Activated T-cell treated with anti-CD3 and anti-CD28 coated beads, Interleukin-2, amount 50 U/mL, for 48 hours (primary cell): ENCODE measurements at regions not wholly inside any gene's neighbourhood (a gene's known extent, or its start where the extent isn't known, plus 50 kb on each side); places are given as distances from the start of the nearest gene placed in this dataset.
"Not testable (repeated sequence)": the region's sequence is repeated elsewhere in the genome, so short reads cannot be mapped to it uniquely, and the experiment has no call there.

Experiments
- DNase-seq, 2 experiments: peaks; one replicate each; pipeline ENCODE4 v3.0.0-alpha.2; 2020

DNA sequence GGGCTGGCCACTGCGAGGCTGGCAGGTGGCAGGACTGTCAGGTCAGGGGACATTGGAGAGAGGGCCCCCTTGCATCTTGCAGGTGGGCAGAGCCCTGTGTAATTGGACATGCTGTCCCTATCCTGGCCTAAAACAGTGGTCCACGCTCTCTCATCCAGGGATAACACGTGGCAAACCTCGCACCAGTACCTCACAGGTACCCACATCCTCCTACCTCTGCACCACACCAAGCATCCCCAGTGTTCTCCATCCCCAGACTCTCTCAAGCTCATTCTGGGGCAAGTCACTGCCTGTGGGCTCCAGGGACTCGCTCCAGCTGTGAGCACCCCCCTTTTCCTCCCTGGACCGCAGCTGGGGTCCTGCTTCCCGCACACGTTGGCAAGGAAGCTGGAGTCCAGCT is 212.3 kb upstream of the LRRC61 start:
- not testable (repeated sequence) for DNase-seq

DNA sequence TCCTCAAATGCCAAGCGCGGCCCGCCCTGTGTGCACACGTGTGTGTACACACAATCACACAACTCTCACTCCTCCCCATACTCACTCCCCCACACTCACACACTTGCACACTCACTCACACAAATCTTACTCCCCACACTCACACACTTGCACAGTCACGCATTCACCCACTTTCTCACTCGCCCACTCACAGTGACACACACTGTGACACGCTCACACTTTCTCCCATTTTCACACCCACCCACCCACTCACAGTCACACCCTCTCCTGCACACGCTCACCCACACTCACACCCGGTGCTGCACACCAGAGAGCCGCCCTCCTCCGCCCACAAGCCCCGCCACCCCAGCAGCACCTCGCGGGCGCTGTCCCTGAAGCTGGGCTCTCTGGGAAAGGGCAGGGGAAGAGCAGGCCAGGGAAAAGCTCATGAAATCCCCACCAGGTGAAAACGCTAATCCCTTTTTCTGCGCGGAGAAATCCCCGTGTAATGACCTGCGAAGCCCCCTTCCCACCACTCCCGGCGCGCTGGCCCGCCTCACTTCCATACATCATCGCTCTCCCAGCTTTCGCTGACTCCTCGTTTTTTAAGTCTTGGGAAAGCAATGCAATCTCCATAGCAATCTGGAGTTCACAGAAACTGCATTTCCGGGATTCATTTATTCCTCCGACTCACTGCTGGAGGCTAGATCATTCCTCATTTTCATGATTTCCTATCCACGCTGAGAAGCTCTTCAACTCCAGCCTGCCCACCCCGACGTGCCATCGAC is 211.6 kb upstream of the LRRC61 start:
- DNase-seq: not testable (repeated sequence)

DNA sequence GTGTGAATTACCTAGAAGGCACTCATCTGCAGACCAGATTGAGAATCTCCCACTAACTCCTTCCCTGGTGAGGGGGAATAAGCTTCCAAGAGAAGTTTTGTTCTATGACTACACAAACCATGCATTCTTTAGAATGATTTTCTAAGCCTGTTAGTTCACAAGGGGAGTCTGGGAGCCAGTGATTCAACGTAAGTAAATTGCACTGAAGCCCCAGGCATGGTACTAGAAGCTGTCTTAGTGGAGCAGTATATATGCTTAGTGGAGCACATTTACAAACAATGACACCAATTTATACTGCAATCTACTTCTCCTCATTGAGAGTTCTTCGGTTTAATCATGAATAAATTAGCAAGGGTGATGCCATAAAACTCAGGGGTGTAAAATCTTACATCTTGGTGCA is 209.9 kb upstream of the LRRC61 start:
- DNase-seq: not testable (repeated sequence)

DNA sequence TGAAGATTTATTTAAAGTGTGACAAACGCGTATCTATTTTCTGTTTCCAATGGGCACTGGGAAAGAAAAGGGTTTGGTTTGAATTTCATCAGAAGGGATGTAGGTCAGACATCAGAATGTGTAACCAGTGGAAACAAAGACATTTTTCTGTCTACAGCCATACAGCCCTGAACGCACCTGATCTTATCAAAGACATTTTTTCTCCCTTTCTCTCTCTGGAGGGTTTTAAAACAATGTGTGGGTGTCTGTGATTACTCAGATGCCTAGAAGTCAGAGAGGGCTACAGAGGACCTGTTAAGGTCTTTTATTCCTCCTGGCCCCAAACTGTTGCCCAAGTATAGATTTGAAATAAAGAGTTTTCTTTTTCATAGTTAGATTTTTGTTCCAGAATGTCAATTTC is 208.6 kb upstream of the LRRC61 start:
- not testable (repeated sequence) for DNase-seq

DNA sequence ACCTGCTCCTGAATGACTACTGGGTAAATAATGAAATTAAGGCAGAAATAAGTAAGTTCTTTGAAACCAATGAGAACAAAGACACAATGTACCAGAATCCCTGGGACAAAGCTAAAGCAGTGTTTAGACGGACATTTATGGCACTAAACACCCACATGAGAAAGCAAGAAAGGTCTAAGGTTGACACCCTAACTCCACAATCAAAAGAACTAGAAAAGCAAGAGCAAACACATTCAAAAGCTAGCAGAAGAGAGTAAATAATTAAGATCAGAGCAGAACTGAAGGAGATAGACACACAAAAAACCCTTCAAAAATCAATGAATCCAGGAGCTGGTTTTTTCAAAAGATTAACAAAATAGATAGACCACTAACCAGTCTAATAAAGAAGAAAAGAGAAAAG is 203.2 kb upstream of the LRRC61 start:
- not testable (repeated sequence) for DNase-seq

DNA sequence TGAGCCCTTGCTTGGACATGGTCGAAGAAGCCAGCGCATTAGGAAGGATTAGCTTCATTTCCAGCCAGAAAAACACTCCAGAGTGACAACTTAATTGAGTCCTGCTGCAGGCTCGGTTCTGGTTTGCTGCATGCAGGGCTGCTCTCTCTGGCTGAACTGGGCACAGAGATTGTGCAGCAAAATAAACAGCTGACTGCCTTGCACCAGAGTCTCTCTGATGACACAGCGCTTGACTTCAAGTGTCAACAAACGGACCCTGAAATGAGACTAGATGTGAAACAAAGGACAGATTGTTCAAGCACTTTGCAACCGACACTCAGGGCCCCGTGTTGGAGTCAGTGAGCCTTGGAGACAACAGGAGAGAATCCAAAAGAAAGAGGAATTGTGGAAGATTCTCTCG is 197.3 kb upstream of the LRRC61 start:
- DNase-seq: not testable (repeated sequence)

DNA sequence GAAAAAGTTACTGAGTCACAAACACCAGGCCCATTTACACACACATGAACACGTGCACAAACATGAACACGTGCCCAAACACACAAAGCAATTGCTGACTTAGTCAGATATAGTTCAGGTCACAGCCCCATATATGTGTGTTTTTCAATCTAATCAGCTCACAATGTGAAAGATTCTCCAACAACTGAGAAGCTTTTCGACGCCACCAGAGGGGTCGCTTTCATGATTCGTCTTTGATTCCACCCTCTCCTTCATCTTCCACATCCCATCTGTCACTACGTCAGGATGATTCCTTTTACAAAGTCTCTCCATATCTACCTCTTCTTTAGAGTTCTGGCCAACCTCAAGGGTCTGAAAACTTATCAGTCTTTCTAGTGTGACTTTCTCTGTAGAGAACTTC is 188.7 kb upstream of the LRRC61 start:
- DNase-seq: not testable (repeated sequence)

DNA sequence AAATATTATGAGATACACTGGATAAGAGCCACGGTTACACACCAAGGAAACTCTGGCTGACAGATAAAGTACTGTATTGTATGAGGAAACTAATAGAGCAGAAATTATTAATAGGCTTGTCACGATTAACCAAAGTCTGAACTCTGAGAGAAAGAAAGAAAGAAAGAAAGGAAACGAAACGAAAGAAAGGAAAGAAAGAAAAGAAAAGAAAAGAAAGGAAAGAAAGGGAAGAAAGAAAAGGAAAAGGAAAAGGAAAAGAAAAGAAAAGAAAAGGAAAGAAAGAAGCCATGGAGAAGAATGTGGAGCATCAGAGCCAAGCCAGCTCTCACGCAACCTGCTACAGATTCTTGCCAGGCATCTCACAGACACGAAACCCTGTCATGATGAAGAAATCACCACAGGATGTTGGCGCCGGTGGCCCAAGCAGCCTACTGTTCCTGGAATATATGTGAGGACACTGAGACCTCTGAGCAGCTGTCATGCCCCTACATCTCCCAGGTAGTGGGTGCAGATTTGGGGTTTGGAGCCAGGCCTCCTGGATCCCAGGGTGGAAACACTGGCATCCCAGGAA is 187.4 kb upstream of the LRRC61 start:
- DNase-seq: not testable (repeated sequence)

DNA sequence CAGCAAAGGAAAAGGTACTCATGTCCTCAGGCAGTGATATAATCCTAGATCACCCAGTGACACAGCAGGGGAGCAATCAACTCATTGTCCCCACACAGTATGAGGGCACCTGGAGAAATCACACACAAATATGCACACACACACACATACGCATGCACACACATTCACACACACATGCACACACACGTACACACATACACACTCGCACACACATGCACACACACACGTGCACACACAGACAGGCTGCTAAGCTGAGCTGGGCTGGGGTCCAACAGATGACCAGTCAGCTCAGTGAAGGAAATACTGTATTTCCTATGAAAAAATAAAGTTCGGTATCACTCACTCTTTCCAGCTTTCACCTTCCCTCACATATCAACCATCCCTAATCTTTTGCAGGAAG is 183.3 kb upstream of the LRRC61 start:
- DNase-seq: not testable (repeated sequence)

DNA sequence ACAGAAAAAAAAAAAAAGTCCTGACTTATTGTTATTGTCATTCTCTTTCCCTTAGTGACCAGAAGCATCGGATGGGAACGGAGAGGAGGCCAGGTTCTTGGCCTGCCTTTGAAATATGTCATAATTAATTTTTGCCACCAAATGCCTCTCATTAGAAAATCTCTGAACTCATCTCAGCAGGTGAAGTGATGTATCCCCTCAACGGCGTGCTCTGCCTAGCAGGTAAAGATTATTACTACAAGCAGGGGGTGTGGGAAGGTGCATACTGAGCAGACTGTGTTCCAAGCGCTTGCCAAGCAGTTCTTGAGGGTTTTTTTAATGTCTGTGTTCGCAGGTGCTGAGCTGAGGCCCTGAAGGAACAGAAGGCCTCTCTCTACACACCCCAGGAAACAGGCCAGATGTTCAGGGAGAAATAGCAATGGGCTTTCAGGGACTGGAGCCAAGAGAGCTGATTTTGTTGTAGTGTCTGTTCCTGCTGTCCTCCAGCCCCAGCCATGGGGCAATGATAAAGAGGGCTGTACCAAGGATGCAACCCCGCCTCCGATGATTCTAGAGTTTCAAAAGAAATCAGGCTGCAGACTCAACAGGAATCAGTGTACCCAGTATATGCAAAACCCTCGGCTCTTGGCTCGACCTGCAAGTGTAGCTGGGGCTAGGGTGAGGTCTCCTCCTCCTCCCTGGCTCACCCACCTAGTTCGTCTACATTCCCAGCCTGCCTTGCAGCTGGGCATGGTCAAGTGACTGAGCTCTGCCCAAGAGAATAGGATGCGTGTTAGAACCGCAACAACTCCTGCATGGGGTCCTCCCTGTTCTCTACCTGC is 181.4 kb upstream of the LRRC61 start:
- not testable (repeated sequence) for DNase-seq

DNA sequence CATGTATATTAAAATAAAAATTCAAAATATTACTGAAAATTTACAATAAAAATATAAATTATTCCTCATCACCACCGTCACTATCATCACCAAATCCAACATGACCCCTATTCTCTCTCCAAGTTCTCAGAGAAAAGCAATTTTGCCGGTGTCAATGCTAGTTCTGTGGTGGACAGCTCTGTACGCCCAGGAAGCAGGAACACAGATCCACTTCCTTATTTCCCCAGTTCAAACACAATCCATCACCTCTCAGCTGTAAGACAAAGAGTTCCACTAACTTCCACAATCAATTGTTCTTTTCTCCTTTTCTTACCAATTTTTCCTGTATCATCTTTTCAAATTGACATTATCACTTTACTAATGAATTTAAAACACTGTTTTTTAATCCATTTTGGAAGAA is 177.0 kb upstream of the LRRC61 start:
- not testable (repeated sequence) for DNase-seq

DNA sequence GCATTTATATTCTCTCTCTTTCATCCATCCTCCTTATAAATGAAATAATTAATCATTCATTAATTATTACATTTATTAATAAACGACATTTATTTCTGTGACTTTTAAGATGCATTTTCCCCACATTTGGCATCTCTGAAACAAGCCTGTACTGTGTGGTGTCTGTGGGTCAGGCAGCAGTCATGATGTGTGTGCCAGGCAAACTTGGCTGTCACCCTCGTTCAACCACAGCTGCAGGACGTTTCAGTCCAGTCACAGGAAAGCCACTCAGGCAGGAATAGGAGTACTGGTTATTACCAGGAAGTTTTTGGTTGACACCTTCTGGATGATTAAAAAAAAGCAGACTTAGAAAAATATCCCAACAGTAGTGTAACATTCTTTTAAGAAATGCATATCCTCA is 175.6 kb upstream of the LRRC61 start:
- not testable (repeated sequence) for DNase-seq

DNA sequence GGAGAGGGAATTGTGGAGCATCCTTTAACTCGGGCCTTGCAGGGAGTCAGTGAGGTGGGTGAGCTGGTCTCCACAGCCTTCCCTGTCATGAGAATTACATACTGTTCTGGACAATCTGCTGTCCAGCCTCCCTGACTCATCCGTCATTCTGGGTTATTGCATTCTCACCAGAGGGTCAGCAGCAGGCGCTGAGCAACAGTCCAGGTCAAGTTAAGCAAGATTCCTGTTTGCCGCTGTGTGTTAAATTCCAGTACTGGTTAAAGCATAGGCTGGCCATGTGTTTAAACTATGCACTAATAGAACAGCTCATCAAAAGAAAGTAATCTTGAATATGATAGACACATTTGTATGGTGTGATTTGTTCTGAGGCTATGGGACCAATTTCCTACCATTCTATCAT is 167.1 kb upstream of the LRRC61 start:
- not testable (repeated sequence) for DNase-seq

DNA sequence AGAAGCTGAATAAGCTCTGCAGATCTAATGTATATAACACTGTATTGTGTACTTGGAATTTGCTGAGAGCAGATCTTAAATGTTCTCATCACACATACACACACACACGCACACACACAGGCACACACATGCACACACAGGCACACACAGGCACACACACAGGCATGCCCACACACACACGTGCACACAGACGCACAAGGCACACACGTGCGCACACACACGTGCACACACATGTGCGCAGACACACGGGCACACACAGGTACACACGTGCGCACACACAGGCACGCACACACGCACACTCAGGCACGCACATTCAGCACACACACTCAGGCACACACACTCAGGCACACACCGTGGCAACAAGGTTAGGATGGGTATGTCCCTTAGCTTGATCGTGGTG is 164.5 kb upstream of the LRRC61 start:
- DNase-seq: not testable (repeated sequence)

DNA sequence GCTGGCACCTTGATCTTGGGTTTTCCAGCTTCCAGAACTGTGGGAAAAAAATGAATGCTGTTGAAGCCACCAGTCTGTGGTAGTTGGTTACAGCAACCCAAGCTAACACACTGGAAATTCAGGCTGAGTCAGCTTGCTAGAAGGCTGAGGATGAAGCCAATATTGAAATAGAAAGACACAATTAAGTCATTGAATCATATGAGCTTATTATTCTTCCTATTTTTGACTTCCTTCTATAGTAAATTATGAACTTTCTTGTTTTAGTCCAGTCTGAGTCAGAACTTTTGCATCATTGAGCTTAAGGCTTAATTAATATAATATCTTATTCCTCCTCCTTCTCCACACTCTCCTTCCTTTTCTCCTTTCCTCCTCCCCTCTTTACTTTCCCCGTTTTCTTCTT is 153.6 kb upstream of the LRRC61 start:
- DNase-seq: not testable (repeated sequence)

DNA sequence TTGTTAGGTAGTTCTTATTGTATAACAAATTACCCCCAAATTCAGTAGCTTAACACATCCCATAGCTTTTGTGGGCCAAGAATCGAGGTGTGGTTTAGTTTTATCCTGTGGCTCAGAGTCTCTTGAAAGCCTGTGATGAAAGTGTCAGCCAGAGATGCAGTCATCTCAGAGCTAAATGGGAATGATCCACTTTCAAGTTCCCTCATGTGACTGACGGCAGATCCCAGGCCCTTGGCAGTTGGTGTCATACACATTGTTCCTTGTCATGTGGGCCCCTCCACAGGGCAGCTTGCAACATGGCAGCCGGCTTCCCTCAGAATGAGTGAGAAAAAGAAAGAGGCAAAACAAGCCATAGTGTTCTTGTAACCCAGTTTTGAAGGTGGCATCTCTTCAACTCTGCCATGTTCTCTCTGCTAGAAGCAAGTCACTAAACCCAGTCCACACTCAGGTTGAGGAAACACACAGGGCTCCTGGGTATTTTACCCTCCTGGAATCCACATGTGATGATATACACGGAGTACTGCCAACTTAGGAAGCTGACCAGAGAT is 153.1 kb upstream of the LRRC61 start:
- DNase-seq: not testable (repeated sequence)

DNA sequence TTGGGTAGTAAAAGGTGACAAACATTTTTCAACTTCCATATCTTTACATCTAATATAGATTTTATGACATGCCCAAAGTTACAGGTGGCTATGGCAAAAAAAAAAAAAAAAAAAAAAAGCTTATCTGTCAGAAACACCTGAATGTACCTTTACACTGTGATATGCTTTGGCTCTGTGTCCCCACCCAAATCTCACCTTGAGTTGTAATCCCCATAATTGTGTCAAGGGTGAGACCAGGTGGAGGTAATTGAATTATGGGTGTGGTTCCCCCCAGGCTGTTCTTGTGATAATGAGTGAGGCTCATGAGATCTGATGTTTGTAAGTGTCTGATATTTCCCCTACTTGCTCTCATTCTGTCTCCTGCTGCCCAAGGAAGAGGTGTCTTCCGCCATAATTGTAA is 139.6 kb upstream of the LRRC61 start:
- not testable (repeated sequence) for DNase-seq

DNA sequence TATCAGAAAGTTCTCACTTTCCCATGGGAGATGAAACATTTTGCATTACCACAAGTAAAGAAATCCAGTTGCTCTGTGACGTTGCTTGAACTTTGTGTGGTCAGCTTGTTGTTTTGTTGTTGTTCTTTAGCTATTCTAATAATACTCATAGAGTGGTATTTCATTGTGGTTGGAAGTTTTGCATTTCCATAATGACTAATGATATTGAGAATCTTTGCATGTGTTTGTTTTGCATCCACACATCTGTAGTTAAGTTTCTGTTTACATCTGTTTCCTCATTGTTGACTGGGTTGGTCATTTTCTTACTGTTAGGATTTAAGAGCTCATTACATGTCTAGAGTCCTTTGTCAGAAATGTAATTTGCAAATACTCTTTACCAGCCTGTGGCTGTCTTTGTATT is 133.2 kb upstream of the LRRC61 start:
- DNase-seq: not testable (repeated sequence)

DNA sequence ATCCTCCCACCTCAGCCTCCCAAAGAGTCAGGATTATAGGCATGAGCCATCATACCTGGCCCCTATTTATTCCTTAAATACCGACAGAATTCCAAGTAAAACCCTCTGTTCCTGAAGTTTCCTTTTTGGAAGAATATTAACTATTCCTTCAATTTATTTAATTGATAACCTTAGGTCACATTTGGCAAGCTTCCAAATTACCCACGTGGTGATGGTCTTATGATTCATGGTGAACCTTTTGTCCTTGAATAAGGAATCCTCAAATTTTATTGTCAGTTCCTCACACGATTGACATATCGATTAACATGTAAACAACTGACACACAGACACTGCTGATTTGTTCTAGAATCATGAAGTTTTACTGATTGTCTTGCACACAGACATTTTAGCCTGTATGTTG is 130.6 kb upstream of the LRRC61 start:
- not testable (repeated sequence) for DNase-seq

DNA sequence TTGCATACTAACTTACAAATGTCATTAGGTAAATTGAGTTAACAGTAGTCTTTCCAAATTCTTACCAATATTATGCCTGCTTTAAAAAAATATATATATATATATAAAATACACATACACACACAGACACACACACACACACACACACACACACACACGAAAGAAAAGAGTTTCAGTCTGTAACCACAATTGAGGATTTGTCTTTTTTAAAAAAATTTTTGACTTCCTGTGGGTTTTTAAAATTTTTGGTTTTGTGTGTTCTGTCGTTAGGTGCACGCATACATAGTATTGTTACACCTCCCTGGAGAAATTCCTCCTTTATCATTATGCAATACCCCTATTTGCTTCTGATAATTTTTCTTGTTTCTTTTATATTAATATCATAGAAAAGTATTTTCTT is 129.3 kb upstream of the LRRC61 start:
- not testable (repeated sequence) for DNase-seq
